K562 (cell line): ENCODE measurements at regions not wholly inside any gene's neighbourhood (a gene's known extent, or its start where the extent isn't known, plus 50 kb on each side); places are given as distances from the start of the nearest gene placed in this dataset.

ENCODE experiments used
- BRD9 ChIP-seq: fragments of 450-650 bp; IDR thresholded peaks from 2 replicates; pipeline ENCODE4 v1.6.1; 2018; ENCODE audit warnings: low read depth; ENCODE audit not compliant: partially characterized antibody
- CBFA2T2 ChIP-seq: fragments of 450-650 bp; conservative IDR thresholded peaks from 2 replicates; pipeline ENCODE4 v1.6.1; 2017; ENCODE audit warnings: mild to moderate bottlenecking
- E4F1 ChIP-seq: fragments of 250-450 bp; sonication (Bioruptor Pico); IDR thresholded peaks from 2 replicates; pipeline ENCODE4 v1.5.0; 2021; ENCODE audit warnings: mild to moderate bottlenecking, borderline replicate concordance
- GATA2 ChIP-seq: sonication (generic); formaldehyde crosslinking; IDR thresholded peaks from 2 replicates; pipeline ENCODE4 v1.4.0; 2020; ENCODE audit warnings: mild to moderate bottlenecking, missing genetic modification reagents
- GTF2F1 ChIP-seq: IDR thresholded peaks from 2 replicates; pipeline ENCODE4 v1.6.1; 2011; ENCODE audit warnings: low read depth, low read length, improper control_type of control experiment
- PML ChIP-seq: IDR thresholded peaks from 2 replicates; pipeline ENCODE4 v1.6.1; 2012; ENCODE audit warnings: low read length, inconsistent platforms
- POLR2H ChIP-seq: IDR thresholded peaks from 2 replicates; pipeline ENCODE4 v1.6.1; 2016; ENCODE audit warnings: missing genetic modification characterization, low read depth, mild to moderate bottlenecking, control low read depth, missing compliant biosample characterization, moderate library complexity
- REST ChIP-seq, 2 experiments: fragments of 450-650 bp; formaldehyde crosslinking in 1 of 2; IDR thresholded peaks; 2 replicates each; pipeline versions ENCODE4 v1.4.0 to v1.6.1; 2014 to 2020; ENCODE audit warnings: mild to moderate bottlenecking in 2 of 2, borderline replicate concordance in 1 of 2, low read depth in 1 of 2
- TFE3 ChIP-seq: fragments of 450-650 bp; formaldehyde crosslinking; IDR thresholded peaks from 2 replicates; pipeline ENCODE4 v1.4.0; 2020; ENCODE audit warnings: mild to moderate bottlenecking, mixed read lengths
- ZNF184 ChIP-seq: sonication (generic); formaldehyde crosslinking; IDR thresholded peaks from 2 replicates; pipeline ENCODE4 v1.5.0; 2020; ENCODE audit warnings: missing genetic modification reagents
- ZNF311 ChIP-seq: fragments of 250-450 bp; sonication (Bioruptor Pico); IDR thresholded peaks from 2 replicates; pipeline ENCODE4 v1.4.0; 2020; ENCODE audit warnings: mild to moderate bottlenecking, moderate library complexity
- ZNF586 ChIP-seq: fragments of 450-650 bp; formaldehyde crosslinking; conservative IDR thresholded peaks from 2 replicates; pipeline ENCODE4 v1.4.0; 2020; ENCODE audit warnings: mild to moderate bottlenecking, moderate library complexity

- TF ChIP-seq REST (IDR thresholded peaks at IDR 0.05; ENCODE audit: borderline replicate concordance): no peak
- TF ChIP-seq REST (CRISPR knock-in tag; IDR thresholded peaks at IDR 0.05; ENCODE audit: low read depth): no peak
- no peak for TF ChIP-seq GTF2F1
- TF ChIP-seq BRD9: no peak
- no peak for TF ChIP-seq POLR2H (tag)
- TF ChIP-seq ZNF311 (CRISPR knock-in tag): no peak
- TF ChIP-seq E4F1: no peak
- TF ChIP-seq CBFA2T2: no peak
- no peak for TF ChIP-seq GATA2
- no peak for TF ChIP-seq PML
- TF ChIP-seq TFE3 (CRISPR knock-in tag): no peak
- no peak for TF ChIP-seq ZNF184
- no peak for TF ChIP-seq ZNF586 (CRISPR knock-in tag)
Measured at GRCh38 chr13:76053181-76053580, 417.1 kb downstream of the LMO7 start (continued).
